Erythroblast (primary cell): ENCODE measurements at regions not wholly inside any gene's neighbourhood (a gene's known extent, or its start where the extent isn't known, plus 50 kb on each side); places are given as distances from the start of the nearest gene placed in this dataset.

Experiments
- GATA1 ChIP-seq: IDR thresholded peaks from 2 replicates; pipeline ENCODE4 v1.6.1; 2011; ENCODE audit warnings: low read depth, mild to moderate bottlenecking, control low read depth, low read length, moderate library complexity
- POLR2A ChIP-seq: IDR thresholded peaks from 2 replicates; pipeline ENCODE4 v1.6.1; 2011; ENCODE audit warnings: mild to moderate bottlenecking, low read length

DNA sequence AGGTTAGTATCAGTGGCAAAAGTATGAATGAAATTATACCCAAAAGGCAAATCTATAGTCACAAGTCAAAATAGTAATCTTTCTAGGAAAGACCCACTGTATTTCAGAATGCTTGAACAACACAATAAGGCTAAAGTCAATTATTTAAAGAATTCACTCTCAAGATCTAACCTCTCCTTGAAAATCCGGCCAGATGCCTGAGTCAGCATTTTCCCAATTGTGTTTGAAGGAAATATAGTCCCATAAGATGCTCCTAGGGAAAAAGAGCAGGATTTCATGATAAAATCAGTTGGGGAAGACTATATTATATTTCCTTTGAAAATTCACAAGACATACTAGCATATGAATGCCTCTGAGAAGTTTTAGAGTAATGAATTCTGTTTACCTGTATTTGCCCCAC lies 1075.0 kb downstream of the GRM8 start:
- TF ChIP-seq POLR2A (no peak), GATA1 (no peak)
